WTC11 (cell line): ENCODE measurements at regions not wholly inside any gene's neighbourhood (a gene's known extent, or its start where the extent isn't known, plus 50 kb on each side); places are given as distances from the start of the nearest gene placed in this dataset.

Experiments used
- ATAC-seq: fragments of 200-7000 bp; cut with Tn5 transposase; 2 replicates; pipeline ENCODE4 v1.10.0; 2021; ENCODE audit warnings: mild to moderate bottlenecking, moderate library complexity
- CTCF ChIA-PET: fragments of 300-600 bp; sonication (Branson Sonifier 250); formaldehyde crosslinking; loops from one replicate; lab custom pipeline; 2021; ENCODE audit warnings: antibody characterized with exemption; lab: Charles Lee
- POLR2A ChIA-PET: fragments of 350-600 bp; sonication (Branson Sonifier 250); formaldehyde crosslinking; loops from one replicate; lab custom pipeline; 2021; ENCODE audit warnings: antibody characterized with exemption; lab: Charles Lee
- DNase-seq: peaks from one replicate; pipeline ENCODE4 v3.0.0; 2021; ENCODE audit warnings: low spot score
- H3K27ac Mint-ChIP-seq: 2 replicates; pipeline ENCODE4 v1.8.0; 2021; ENCODE audit warnings: mixed read lengths
- H3K27me3 Mint-ChIP-seq: 2 replicates; pipeline ENCODE4 v1.8.0; 2021; ENCODE audit warnings: low read depth, mild to moderate bottlenecking, moderate library complexity, mixed read lengths
- H3K36me3 Mint-ChIP-seq: 2 replicates; pipeline ENCODE4 v1.8.0; 2021; ENCODE audit warnings: mixed read lengths
- H3K4me1 Mint-ChIP-seq: 2 replicates; pipeline ENCODE4 v1.8.0; 2022; ENCODE audit warnings: mixed read lengths
- H3K4me3 Mint-ChIP-seq: 2 replicates; pipeline ENCODE4 v1.8.0; 2021; ENCODE audit warnings: mild to moderate bottlenecking, moderate library complexity, mixed read lengths
- H3K9me3 Mint-ChIP-seq: 2 replicates; pipeline ENCODE4 v1.8.0; 2021; ENCODE audit warnings: mixed read lengths
- ERG ChIP-seq: fragments of 250-450 bp; sonication (Bioruptor Pico); IDR thresholded peaks from 2 replicates; pipeline ENCODE4 v1.8.0; 2021; ENCODE audit warnings: mild to moderate bottlenecking
- FOXJ3 ChIP-seq: sonication (generic); formaldehyde crosslinking; IDR thresholded peaks from 2 replicates; pipeline ENCODE4 v1.9.0; 2021; ENCODE audit warnings: missing genetic modification reagents, mild to moderate bottlenecking, borderline replicate concordance
- FOXP1 ChIP-seq: sonication (generic); formaldehyde crosslinking; IDR thresholded peaks from 2 replicates; pipeline ENCODE4 v1.8.0; 2022; ENCODE audit warnings: missing genetic modification reagents, mild to moderate bottlenecking, moderate library complexity, borderline replicate concordance
- HMGA2 ChIP-seq: fragments of 250-450 bp; sonication (Bioruptor Pico); IDR thresholded peaks from 2 replicates; pipeline ENCODE4 v1.4.0; 2021; ENCODE audit warnings: mild to moderate bottlenecking, moderate library complexity
- MXD4 ChIP-seq: fragments of 250-450 bp; sonication (Bioruptor Pico); IDR thresholded peaks from 2 replicates; pipeline ENCODE4 v1.8.0; 2021; ENCODE audit warnings: mild to moderate bottlenecking, moderate library complexity, borderline replicate concordance
- MYBL2 ChIP-seq: sonication (generic); formaldehyde crosslinking; IDR thresholded peaks from 2 replicates; pipeline ENCODE4 v1.8.1; 2023; ENCODE audit warnings: mild to moderate bottlenecking, moderate library complexity, missing genetic modification reagents
- TEAD4 ChIP-seq: sonication (generic); formaldehyde crosslinking; IDR thresholded peaks from 2 replicates; pipeline ENCODE4 v1.8.0; 2022; ENCODE audit warnings: mild to moderate bottlenecking, missing genetic modification reagents
- TP53 ChIP-seq: sonication (generic); formaldehyde crosslinking; IDR thresholded peaks from 2 replicates; pipeline ENCODE4 v1.8.1; 2023; ENCODE audit warnings: mild to moderate bottlenecking, missing genetic modification reagents
- ZMAT4 ChIP-seq: fragments of 250-450 bp; sonication (Bioruptor Pico); IDR thresholded peaks from 2 replicates; pipeline ENCODE4 v1.9.0; 2021; ENCODE audit warnings: mild to moderate bottlenecking
- ZNF219 ChIP-seq: sonication (generic); formaldehyde crosslinking; IDR thresholded peaks from 2 replicates; pipeline ENCODE4 v1.8.0; 2023; ENCODE audit warnings: missing genetic modification reagents, mild to moderate bottlenecking, borderline replicate concordance
- ZNF423 ChIP-seq: fragments of 250-450 bp; sonication (Bioruptor Pico); IDR thresholded peaks from 2 replicates; pipeline ENCODE4 v2.1.2; 2022; ENCODE audit warnings: mild to moderate bottlenecking, moderate library complexity
- ZNF671 ChIP-seq: fragments of 250-450 bp; sonication (Bioruptor Pico); IDR thresholded peaks from 2 replicates; pipeline ENCODE4 v1.8.0; 2021; ENCODE audit warnings: mild to moderate bottlenecking

- TF ChIP-seq FOXP1 (CRISPR knock-in tag) (no peak), MXD4 (no peak), MYBL2 (no peak), ZNF423 (CRISPR knock-in tag) (no peak), HMGA2 (CRISPR knock-in tag) (no peak), ERG (no peak)
Measured at GRCh38 chr2:166563894-166564293, 69.8 kb upstream of the SCN7A start (continued).

- Mint-ChIP-seq H3K27me3 (no peaks in the 10 kb centered on the region), H3K27ac (no peak overlapping the region), H3K9me3 (no peaks in the 10 kb centered on the region), H3K36me3 (no peaks in the 10 kb centered on the region), H3K4me1 (no peaks in the 10 kb centered on the region), H3K4me3 (no peak overlapping the region)
- CTCF ChIA-PET: interaction anchor here (0.5 kb wide), 1 partner anchor 219 kb away, joined by 4 read pairs; no protein-coding TSS in a partner anchor
- no peak for TF ChIP-seq ZNF219 (CRISPR knock-in tag)
- no peak for TF ChIP-seq FOXJ3 (CRISPR knock-in tag)
- no peak for TF ChIP-seq TEAD4 (CRISPR knock-in tag)
- no peak for ATAC-seq
- no peak for DNase-seq
- POLR2A ChIA-PET: no interaction called here
Measured at GRCh38 chr2:166560022-166560421, 66.0 kb upstream of the SCN7A start.

- peaks cover 3% of the 10 kb centered on the region for H3K9me3 Mint-ChIP-seq
- DNase-seq: no peak
Measured at GRCh38 chr2:166550923-166551322, 56.9 kb upstream of the SCN7A start.

GRCh38 chr2:166545473-166545872 is 51.4 kb upstream of the SCN7A start:
- no peak overlapping the region for H3K27ac Mint-ChIP-seq
- ATAC-seq (no peak), DNase-seq (no peak)
- no peak overlapping the region for H3K4me3 Mint-ChIP-seq
- POLR2A ChIA-PET: no interaction called here
- TF ChIP-seq TP53 (CRISPR knock-in tag) (no peak), ZMAT4 (CRISPR knock-in tag) (no peak)
- CTCF ChIA-PET: no interaction called here
- H3K27me3 Mint-ChIP-seq: no peaks in the 10 kb centered on the region
- no peaks in the 10 kb centered on the region for H3K9me3 Mint-ChIP-seq
- no peaks in the 10 kb centered on the region for H3K36me3 Mint-ChIP-seq
- H3K4me1 Mint-ChIP-seq: no peaks in the 10 kb centered on the region

More at GRCh38 chr2:166550923-166551322, 56.9 kb upstream of the SCN7A start:
- Mint-ChIP-seq H3K27ac (no peak overlapping the region), H3K27me3 (no peaks in the 10 kb centered on the region), H3K4me3 (no peak overlapping the region), H3K36me3 (no peaks in the 10 kb centered on the region), H3K4me1 (no peaks in the 10 kb centered on the region)
- no peak for ATAC-seq
- POLR2A ChIA-PET: no interaction called here
- CTCF ChIA-PET: no interaction called here
- TF ChIP-seq ZNF671 (CRISPR knock-in tag): no peak
